Hematopoietic multipotent progenitor cell (in vitro differentiated cells): ENCODE measurements at regions not wholly inside any gene's neighbourhood (a gene's known extent, or its start where the extent isn't known, plus 50 kb on each side); places are given as distances from the start of the nearest gene placed in this dataset.
A peak's percentile ranks its signal among the peaks of the same experiment; 100 is the strongest.

Source experiments
- DNase-seq, 3 donors: peaks; one replicate each; pipeline ENCODE4 v3.0.0-alpha.2; 2011 to 2015; ENCODE audit warnings: low read depth in 2 of 3, low spot score in 2 of 3

- DNase-seq, result no peak
Observed at GRCh38 chr5:124665035-124665434, 81.4 kb downstream of the ZNF608 start.

DNA sequence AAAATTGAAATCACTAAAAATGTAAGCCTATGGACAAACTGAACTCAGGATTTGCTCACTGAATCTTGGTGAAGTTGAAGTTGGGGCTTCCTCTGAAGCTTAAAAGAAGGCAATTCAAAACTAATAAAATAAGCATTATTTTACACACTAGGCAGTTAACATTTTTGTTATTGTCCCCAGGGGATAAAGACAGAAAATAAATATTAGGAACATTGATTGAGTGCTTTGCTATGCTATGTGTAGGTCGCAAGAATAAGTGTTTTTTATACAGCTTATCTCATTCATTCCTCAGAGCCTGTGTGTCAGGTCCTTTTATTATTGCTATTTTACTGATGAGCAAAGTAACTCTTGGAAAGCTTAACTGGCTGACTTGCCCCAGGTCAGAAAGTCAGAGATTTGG lies 82.2 kb downstream of the ZNF608 start:
- no peak for DNase-seq

GRCh38 chr5:124663101-124663506 lies 83.3 kb downstream of the ZNF608 start:
- no peak for DNase-seq

GRCh38 chr5:124662181-124662781 lies 84.2 kb downstream of the ZNF608 start:
- DNase-seq, result no peak

DNA sequence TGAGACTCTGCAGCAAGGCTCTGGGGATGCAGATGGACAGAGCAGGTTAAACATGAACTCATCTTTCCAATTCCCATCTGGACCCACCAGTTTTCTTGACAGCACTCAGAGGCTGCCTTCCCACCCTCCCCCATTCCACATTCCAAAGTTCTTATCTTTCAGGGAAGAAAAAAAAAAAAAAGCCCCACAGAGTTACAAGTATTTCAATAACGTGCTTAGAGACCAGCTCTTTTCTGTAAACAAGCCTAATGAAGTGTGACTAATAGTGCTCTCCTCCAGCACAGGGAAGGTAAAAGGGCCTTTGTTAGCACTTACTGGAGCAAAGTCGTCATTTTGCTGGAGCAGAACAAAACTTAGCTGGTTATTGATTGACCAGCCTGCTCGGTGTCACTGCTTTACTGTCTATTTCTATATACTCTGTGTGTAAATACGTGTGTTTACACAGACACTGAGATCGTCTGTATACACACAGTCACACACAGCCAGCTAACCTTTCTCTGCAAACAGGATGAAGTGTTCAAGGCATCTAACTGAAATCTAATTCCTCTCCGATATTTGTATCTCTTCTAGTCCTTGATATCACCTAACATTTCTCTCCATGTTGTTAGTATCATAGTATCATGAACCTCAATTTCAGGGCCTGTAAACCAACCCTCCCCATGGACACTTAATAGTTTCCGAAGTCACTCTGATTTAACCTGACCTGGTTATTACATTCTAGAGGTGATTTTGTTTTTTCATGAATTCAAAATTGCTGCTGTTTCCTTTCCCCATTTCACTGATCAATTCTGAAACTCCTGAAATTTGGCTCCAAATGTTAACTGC lies 84.9 kb downstream of the ZNF608 start:
- no peak for DNase-seq

DNA sequence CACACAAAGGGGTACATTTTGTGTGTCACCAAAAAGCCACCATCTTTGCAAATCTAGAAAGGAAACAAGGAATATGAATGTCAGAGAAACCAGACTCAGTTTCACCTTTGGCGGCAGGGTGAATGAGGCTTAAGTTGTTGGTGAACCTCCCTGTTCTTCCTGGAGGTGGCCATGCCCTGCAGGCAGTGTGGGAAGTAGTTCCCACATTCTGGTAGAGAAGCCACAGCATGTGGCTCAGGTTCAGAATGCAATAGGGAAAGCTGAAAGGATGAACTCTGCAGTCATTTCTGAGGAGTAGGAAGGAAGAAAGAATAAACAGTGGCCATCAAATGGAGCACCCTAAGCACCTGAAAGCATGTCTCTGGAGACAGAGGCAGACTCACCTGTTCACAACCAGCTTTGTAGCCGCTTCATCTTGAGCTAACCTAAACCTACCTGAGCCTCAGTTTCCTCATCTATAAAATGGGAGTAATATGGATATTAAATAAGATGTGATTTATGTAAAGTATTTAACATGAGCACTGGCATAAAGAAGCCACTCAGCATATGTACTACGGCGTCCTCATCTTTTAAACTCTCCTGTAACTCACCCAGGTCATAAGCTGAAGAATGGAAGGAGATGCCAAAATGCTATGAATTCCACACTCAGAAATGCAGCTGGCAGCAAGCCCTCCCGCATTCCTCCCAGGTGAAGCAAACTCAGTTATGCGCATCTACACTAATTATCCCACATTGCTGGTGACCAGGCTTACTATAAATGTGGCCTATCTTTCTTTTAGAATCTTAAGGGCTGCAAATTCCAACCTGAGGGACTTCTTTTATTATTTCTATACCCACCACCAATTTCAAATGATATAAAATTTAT lies 86.0 kb downstream of the ZNF608 start:
- no peak for DNase-seq

- DNase-seq, result no peak
Observed at GRCh38 chr5:124659798-124660197, 86.6 kb downstream of the ZNF608 start.

DNA sequence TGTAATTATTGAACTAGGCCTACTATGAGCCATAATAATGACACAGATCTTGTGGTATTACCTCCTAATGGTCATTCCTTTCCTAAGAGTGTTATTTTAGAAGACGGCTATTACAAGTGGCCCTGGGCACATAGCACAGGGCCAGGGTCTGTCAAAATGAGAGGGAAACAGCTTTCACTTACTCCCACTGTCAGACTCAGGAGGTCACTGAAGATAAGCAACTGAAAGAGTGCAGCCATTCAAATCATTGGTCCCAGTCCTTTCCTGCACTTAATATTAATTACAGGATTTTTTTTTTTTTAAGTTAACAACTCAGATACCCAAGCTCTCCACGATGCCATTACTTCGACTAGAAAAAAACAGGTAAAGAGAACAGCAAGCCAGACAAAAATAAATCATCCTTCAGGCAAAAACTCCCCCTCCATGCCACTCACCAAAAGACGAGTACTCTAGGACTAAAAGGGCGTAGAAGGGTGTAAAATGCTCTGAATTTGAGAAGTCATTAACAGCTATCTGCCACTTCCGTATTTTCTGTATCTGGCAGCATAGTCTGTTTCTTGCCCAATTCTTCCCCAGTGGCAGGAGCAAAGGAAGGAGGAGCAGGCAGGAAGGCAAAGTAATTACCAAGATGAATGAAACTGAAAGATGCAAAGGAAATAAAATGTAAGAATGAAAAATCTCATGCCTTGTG lies 87.4 kb downstream of the ZNF608 start:
- peak in 1 of 3 donors; percentile 59 for DNase-seq

- peak in 2 of 3 donors; percentile 68 to 69 for DNase-seq
Observed at GRCh38 chr5:124655921-124656511, 90.4 kb downstream of the ZNF608 start.

- DNase-seq, result no peak
Observed at GRCh38 chr5:124655251-124655917, 91.1 kb downstream of the ZNF608 start.

- no peak for DNase-seq
Observed at GRCh38 chr5:124654418-124654817, 92.0 kb downstream of the ZNF608 start.

DNA sequence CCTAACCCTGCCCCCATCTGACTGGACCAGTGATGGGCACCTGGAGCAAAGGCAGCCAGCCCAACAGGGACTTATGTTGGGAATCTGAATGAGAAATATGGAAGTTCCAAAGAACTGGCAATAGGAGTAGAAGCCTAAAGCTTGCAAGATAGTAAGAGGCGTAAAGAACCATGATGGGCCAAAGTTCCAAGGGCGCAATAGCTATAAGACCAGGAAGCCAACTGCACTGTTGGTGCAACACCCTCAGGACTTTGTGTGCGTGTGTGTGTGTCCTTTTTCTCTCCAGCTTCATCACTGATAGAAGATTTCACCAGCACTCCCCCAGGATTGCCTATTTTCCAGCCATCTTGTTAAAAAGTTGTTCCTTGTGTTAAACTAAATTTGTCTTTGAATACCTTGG lies 92.8 kb downstream of the ZNF608 start:
- no peak for DNase-seq

- DNase-seq, result no peak
Observed at GRCh38 chr5:124652892-124653441, 93.5 kb downstream of the ZNF608 start.

- no peak for DNase-seq
Observed at GRCh38 chr5:124652514-124652819, 94.0 kb downstream of the ZNF608 start.

- DNase-seq, result peak in 2 of 3 donors; percentile 93 to 97
Observed at GRCh38 chr5:124651663-124652513, 94.6 kb downstream of the ZNF608 start.

DNA sequence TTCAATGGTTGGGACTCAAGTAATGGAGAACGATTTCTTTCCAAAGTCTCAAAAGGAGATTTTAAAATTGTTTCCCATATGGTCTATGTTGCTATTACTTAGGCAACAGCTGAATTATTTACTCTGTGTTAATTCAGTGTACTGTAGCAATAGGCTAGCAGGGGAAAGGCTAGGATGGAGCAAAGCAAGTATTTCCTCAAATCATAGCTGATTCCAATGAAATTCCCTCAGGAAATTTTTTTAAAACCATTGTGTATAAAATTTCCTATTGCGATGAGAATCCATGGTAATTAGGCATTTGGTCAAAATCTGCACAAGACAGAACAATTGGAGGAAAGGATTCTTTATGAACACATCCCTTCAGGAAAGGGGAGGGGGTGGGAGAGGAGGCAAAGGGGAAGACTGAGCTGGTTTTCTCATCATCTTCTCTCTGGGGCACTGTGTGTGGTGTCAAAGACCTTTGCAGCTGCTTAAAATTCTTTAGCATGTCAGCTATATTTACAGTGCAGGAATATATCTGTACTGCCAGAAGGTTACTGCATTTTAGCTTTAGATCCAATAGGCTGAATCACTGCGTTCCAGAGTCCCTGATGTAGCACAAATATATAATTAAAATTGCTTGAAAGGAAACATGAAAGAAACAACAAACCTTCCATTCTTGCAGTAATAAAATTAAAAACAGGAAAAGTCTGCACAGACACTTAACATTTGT lies 95.3 kb downstream of the ZNF608 start:
- no peak for DNase-seq

DNA sequence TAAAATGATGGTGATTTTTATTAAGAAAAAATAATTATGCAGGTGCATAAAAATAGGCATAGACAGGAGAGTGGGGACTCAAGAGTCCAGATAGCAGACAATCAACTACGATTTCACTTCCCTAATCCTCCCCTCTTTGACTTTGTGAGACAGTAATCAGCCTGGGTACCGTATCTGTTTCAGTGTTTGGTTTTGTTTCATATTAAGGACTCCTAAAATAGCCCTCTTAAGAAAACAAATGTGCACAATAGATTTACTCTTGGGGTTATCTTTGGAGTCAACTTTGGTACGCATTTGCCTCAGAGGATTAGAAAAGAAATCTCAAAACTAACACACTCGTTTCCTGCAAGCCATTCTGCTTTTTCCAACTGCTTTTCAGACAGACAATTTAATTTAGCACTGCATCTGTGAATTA lies 96.3 kb downstream of the ZNF608 start:
- no peak for DNase-seq

DNA sequence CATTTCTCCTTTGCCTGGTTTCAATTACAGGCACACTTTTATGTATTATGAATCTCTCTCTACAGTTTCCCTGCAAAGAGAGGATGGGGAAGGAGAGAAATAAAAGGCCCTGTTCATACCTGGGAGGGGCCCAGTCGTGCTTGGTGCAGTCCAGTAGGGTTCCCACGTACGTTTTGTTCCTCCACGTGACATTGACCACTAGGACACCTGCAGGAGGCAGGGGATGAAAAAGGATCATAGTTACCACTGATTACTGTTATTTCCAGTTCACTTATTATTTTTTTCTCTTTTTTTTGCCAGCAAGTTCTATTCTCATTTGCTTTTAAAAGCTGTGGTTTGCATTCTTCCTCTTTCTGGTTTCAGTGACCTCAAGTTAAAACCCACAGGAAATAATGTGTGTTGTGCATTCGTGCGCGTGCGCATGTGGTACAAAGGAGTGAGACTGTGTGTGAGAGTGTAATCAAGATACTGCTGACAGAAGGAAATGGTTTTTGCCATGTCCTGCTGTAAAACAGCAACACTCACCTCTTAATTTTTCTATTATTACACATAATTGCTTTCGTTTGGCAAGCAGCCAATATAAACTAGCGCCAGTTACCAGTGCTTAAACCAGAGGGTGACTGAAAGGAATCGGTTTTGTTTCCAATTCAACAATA lies 96.8 kb downstream of the ZNF608 start:
- peak; percentile 35 to 99 (median 95) for DNase-seq
